ENCODE measurements at regions not wholly inside any gene's neighbourhood (a gene's known extent, or its start where the extent isn't known, plus 50 kb on each side); places are given as distances from the start of the nearest gene placed in this dataset.

DNA sequence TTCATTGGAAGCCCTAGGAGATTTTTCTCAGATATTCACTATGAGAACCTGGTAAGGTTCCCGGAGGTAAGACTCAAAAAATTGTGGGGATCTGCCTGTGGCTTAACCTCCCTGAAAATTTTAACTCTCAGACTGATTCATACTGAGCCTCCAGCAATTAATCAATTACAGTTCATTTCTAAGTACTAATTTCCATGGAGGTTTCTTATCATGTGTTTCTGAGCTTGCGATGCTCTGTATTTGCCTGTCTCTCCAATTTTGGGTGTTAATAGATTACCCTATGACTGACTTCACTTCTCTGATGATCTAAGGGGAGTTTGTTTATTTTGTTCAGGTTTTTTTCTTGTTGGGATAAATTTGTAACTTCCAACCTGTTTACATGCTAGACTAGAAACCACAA lies 215.4 kb upstream of the TMEM196 start:
- TF ChIP-seq, protein P1, sequence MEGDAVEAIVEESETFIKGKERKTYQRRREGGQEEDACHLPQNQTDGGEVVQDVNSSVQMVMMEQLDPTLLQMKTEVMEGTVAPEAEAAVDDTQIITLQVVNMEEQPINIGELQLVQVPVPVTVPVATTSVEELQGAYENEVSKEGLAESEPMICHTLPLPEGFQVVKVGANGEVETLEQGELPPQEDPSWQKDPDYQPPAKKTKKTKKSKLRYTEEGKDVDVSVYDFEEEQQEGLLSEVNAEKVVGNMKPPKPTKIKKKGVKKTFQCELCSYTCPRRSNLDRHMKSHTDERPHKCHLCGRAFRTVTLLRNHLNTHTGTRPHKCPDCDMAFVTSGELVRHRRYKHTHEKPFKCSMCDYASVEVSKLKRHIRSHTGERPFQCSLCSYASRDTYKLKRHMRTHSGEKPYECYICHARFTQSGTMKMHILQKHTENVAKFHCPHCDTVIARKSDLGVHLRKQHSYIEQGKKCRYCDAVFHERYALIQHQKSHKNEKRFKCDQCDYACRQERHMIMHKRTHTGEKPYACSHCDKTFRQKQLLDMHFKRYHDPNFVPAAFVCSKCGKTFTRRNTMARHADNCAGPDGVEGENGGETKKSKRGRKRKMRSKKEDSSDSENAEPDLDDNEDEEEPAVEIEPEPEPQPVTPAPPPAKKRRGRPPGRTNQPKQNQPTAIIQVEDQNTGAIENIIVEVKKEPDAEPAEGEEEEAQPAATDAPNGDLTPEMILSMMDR (IDR thresholded peaks at IDR 0.05): no peak
- TF ChIP-seq EZH2phosphoT487 (IDR thresholded peaks at IDR 0.05): no peak
